ENCODE measurements at regions not wholly inside any gene's neighbourhood (a gene's known extent, or its start where the extent isn't known, plus 50 kb on each side); places are given as distances from the start of the nearest gene placed in this dataset.
"Not testable (repeated sequence)": the region's sequence is repeated elsewhere in the genome, so short reads cannot be mapped to it uniquely, and the experiment has no call there.

DNA sequence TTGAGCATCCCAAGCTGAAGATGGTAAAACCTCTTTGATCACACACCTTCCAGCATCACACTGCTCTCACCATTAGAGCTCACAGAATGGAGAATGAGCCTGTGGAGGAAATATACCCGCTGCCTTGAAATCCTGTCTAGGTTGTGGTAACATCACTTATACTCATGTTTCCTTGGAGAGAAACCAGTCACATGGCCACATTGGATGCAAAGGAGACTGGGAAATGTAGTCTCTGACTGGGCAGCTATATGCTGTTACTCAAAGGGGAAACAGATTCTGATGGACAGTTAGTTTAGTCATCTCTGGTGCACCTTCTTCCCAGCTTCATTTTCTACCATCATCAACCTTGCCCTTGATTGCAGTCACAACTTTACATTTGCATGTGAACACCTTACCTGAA lies 286.3 kb downstream of the ANKRD50 start:
- no peak for DNase-seq (ENCODE audit: low spot score)

DNA sequence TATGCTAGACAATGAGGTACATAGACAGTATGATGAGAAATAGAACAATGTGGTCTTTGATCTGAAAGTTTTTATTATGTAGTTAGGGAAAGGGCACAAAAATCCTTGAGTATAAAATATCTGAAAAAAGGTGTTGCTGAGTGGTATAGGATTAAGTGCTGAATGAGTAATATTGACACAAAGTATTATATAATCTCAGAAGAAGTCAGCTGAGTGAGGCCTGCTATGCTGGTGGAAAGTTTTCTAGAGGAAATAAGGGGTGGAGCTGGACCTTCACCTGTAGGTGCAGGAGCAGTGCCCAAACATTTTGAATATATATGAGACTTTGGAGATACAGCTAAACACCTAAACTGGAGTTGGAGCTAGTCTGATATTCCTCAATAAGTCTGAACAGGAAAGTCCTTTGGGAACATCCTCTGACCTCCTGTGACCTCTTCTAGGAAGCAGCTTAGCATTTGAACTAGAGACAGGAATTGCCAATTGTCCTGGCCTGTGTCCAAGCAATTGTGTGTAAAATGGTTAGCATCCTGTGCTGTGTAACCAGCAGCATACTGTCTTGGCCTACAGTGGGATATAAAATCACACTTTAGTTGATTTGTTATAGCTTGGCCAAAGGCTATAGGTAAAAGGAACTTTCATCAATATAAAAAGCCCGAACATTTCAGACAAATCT lies 285.3 kb downstream of the ANKRD50 start:
- DNase-seq (ENCODE audit: low spot score): no peak

DNA sequence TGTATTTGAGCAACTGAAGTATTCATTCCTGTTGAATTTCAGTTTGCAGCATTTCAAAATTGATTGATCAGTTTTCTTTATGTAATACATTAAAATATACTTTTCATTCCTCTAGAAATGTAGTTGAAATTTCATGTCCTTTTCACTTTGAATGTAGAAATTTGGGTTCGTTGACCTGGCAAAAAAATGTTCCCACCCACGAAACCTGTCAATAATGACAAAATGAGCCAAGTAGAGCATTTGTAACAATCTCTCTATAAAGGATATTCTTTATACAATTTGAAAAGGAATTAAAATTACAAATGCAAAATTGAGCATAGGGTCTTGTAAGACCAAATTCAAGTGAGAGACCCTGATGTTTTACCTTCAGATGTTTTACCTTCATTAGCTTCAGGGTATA lies 283.9 kb downstream of the ANKRD50 start:
- DNase-seq (ENCODE audit: low spot score): no peak

- no peak for DNase-seq (ENCODE audit: low spot score)
Observed at GRCh38 chr4:124429746-124430250, 282.7 kb downstream of the ANKRD50 start.

- DNase-seq (ENCODE audit: low spot score): no peak
Observed at GRCh38 chr4:124431653-124432192, 280.8 kb downstream of the ANKRD50 start.

GRCh38 chr4:124432500-124432899 lies 280.0 kb downstream of the ANKRD50 start:
- DNase-seq (ENCODE audit: low spot score): peak; percentile 28

GRCh38 chr4:124433044-124433443 lies 279.5 kb downstream of the ANKRD50 start:
- DNase-seq (ENCODE audit: low spot score): no peak

GRCh38 chr4:124433500-124433899 lies 279.0 kb downstream of the ANKRD50 start:
- DNase-seq (ENCODE audit: low spot score): no peak

GRCh38 chr4:124435274-124435950 lies 277.1 kb downstream of the ANKRD50 start:
- DNase-seq (ENCODE audit: low spot score): no peak

DNA sequence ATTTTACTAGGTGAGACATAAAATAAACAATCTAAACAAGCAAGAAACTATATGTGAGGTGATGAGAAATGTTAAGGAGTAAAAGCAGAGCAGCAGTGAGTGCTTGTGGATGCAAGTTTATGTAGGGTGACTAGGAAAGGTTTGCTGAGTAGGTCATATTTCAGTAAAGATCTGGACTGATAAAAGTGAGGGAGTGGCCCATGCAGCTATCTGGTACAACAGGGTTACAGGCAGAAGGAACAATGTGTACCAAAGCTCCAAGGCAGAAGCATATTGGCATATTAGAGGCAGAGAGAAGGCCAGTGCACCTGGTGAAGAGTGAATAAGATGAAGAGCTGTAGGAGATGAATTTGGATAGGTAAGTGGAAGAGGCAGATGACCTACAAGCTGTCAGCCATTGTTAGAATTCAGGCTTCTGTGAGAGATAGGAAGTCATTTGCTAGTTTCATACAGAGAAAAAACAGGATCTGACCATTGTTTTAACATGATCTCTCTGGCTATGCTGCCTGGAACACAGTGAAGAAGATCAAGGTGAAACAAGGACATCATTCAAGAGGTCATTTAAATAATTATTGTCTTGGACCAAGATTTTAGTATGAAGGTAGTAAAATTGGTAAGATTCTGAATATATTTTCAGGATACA lies 274.6 kb downstream of the ANKRD50 start:
- no peak for DNase-seq (ENCODE audit: low spot score)

DNA sequence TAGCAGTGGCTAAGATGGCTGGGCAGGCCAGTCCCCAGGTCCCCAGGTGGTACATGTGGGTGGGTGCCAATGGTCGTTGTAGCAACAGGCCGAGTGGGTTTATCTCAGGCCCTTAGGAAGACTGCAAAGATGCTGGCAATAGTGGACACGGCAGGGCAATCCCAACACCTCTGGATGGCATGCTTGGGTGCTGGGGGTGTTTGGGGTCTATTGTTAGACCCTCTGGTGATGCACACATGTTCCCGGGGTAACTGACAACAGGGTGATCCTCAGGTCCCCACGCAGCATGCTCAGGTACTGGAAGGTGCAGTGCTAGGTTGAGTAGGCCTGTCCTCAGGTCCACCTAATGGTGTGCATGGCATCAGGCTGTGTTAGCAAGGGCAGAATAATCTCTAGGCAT lies 267.5 kb downstream of the ANKRD50 start:
- no peak for DNase-seq (ENCODE audit: low spot score)

DNA sequence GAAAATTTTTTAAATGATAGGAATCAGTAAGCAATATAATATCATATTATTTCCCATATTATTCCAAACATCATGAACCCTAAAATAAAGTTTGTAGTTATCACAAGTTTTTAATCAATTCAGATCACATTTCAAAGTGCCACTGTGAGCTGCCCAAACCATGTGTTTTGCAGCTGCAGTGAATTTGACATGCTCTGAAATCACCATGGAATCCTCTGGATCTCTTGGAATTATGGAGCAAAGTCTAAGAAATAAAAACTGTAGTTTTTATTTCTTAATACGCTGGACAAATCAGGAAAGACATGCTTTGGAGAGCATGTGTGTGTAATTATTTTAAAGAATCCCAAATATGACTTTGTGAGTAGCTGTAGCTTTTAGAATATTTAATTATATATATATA lies 262.7 kb downstream of the ANKRD50 start:
- DNase-seq (ENCODE audit: low spot score): peak; percentile 15

DNA sequence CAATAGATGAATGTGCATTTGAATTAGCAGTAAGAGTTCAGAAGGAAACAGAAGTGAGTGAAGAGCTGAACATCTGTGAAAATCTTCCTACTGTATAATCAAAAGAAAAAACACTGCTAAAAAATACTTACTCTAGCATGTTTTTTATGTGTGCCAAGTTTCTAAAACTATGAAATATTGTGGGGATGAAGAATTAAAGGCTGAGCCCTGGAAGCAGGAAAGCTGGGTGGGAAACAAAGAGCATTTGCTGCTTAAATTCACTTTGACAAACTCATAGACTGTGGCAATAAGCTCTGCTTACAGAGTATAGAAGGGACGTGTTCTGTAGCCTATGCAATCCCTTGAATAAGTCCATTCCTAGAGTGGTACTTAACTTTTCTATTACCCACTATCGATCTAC lies 261.7 kb downstream of the ANKRD50 start:
- DNase-seq (ENCODE audit: low spot score): no peak

DNA sequence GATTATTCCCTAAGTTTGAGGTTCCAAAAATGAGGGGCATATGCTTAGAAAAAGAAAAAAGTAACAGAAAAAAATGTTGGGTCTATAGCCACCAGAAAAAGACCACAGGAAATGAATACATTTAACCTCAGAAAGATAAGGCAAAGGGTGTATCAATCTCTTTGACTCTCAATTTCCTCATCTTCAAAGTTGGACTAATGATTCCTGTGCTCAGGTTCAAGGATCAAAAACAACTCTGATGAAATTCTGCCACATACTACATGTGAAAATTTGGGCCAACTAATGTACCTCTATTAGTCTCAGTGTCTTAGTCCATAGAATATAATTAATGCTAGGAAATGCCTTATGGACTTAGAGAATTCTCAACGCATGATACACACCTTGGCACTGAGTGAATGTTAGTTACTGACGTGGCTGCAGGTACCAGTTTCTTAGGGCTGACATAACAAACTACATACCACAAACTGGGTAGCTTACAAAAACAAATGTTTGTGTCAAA lies 257.7 kb downstream of the ANKRD50 start:
- DNase-seq (ENCODE audit: low spot score): no peak

- no peak for DNase-seq (ENCODE audit: low spot score)
Observed at GRCh38 chr4:124455671-124456070, 256.9 kb downstream of the ANKRD50 start.

- no peak for DNase-seq (ENCODE audit: low spot score)
Observed at GRCh38 chr4:124459196-124459940, 253.2 kb downstream of the ANKRD50 start.

- DNase-seq (ENCODE audit: low spot score): no peak
Observed at GRCh38 chr4:124459941-124460310, 252.6 kb downstream of the ANKRD50 start.

DNA sequence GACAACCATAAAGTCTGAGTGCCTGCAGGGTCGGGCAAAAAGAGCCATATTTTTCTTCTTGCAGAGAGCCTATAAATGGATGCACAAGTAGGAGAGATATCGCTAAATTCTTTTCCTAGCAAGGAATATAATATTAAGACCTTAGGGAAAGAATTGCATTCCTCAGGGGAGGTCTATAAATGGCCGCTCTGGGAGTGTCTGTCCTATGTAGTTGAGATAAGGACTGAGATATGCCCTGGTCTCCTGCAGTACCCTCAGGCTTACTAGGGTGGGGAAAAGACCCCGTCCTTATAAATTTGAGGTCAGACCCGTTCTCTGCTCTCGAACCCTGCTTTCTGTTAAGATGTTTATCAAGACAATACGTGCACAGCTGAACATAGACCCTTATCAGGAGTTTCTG lies 250.9 kb downstream of the ANKRD50 start:
- not testable (repeated sequence) for DNase-seq (ENCODE audit: low spot score)

- no peak for DNase-seq (ENCODE audit: low spot score)
Observed at GRCh38 chr4:124462954-124463828, 249.3 kb downstream of the ANKRD50 start.

DNA sequence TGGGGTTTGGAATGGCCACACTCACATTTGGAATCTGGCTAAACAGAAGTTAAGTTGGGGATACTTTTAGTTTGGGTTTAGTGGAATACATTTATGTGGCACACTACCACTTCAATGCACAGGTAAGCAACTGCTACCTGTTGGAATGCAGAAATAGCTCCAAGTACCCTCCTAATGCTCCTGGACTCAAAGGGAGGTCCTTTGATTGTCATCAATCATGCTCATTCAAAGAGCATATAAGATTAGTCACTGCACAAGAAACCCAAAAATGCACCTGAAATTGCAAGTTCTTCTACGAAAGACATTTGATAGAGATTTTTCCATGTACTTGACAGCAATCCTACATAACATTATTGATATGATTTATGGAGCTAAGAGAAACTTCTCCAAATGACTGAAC lies 247.7 kb downstream of the ANKRD50 start:
- DNase-seq (ENCODE audit: low spot score): no peak

DNA sequence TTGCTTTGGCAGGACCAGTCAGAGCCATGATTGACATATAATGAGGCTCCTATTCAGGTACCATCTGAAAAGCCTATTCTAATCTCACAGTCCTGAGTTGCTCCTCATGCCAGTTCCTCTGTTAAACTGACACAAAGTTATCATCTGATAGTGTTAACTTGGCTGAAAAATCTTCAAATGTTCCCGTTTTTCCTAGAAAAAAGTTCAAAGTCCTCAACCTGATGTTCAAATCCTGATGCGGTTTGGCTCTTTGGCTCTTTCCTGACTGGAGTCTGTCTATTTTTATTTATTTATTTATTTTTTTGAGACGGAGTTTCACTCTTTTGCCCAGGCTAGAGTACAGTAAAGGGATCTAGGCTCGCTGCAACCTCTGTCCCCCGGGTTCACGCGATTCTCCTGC lies 244.2 kb downstream of the ANKRD50 start:
- DNase-seq (ENCODE audit: low spot score): no peak
